Pancreas (tissue), 10 donors: ENCODE measurements at regions not wholly inside any gene's neighbourhood (a gene's known extent, or its start where the extent isn't known, plus 50 kb on each side); places are given as distances from the start of the nearest gene placed in this dataset.

Source experiments
- ATAC-seq, 4 donors: fragments of 200-7000 bp; cut with Tn5 transposase; one replicate each; pipeline versions ENCODE4 v1.8.0 to v1.9.1; 2020; ENCODE audit warnings: mild to moderate bottlenecking in 4 of 4, moderate library complexity in 4 of 4
- DNase-seq, 6 donors: peaks; one replicate each; pipeline ENCODE4 v3.0.0-alpha.2; 2020
- FAIRE-seq: peaks from 2 replicates; lab custom pipeline; 2012; peaks lifted over from hg19 to GRCh38; lab: Jason Lieb, UNC
- H3K27ac ChIP-seq, 4 donors: fragments of 200-600 bp; sonication (generic); 1 replicate in 3 of 4; 2 replicates in 1 of 4; pipeline versions ENCODE4 v1.5.0 to v1.8.0; 2020
- H3K27me3 ChIP-seq, 4 donors: fragments of 200-600 bp; one replicate each; pipeline ENCODE4 v1.8.0; 2021
- H3K36me3 ChIP-seq, 3 donors: fragments of 200-600 bp; sonication (generic) in 1 of 3; one replicate each; pipeline versions ENCODE4 v1.5.0 to v1.8.0; 2020 to 2021
- H3K4me1 ChIP-seq, 3 donors: fragments of 200-600 bp; one replicate each; pipeline ENCODE4 v1.8.0; 2021
- H3K4me3 ChIP-seq, 4 donors: fragments of 200-600 bp; sonication (generic) in 2 of 4; one replicate each; pipeline versions ENCODE4 v1.5.0 to v1.8.0; 2020 to 2021
- H3K9me3 ChIP-seq, 4 donors: fragments of 200-600 bp; one replicate each; pipeline ENCODE4 v1.8.0; 2021
- WGBS, 2 donors: extraction: QIAGEN DNeasy Blood & Tissue Kit; methylation state at CpG; one replicate each; pipeline ENCODE4 v1.1.7; 2013; 5-methylcytosine and 5-hydroxymethylcytosine counted together
- intact Hi-C, 3 donors: fragments of 100-400 bp; cut with DNase I; formaldehyde crosslinking; loops; one replicate each; pipeline versions ENCODE4 v1.11.1 to v1.14.2; 2022
- TF ChIP-seq, protein P1 (sequence below), 4 donors: fragments of 200-600 bp; sonication (generic) in 3 of 4; IDR thresholded peaks; one replicate each; pipeline versions ENCODE4 v1.5.0 to v1.8.0; 2021; ENCODE audit warnings: antibody characterized with exemption in 4 of 4
- donor health status: healthy with polysubstance abuse.
- donor health status: DM: no; HTN: no; CAD: no; lungs with moderate emphysema.
- donor health status: DM: no; HTN: no; CAD: no.
- donor health status: control.
- donor health status: control.
- donor health status: Bipolar disorder and iron deficiency.
- donor health status: DM: yes; HTN: yes; CAD: no.
- donor health status: DM: no; HTN: no; CAD: no.
- donor health status: DM: no; HTN: no; CAD: no.
- donor health status: DM: yes; HTN: yes; CAD: no.

DNA sequence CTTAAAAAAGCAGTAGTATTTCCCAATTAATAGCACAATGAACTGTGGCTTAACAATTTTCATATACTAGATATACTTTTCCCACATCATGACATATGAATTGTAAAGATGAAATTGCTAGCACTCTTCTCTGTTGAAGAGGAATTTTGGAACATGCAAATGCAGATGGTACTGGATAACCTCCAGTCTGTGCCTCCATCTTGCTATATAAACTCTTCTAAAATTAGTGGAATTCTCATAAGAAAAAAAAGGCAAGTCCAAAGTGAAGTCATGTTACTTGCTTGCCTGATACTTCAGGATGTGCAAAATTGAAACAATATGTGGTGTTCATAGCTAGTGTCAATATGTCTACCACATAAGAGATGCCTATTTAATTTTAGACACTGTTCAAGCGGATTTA, 570.2 kb upstream of the POM121L12 start:
- no peaks in the 10 kb centered on the region for H3K36me3 ChIP-seq
- no peaks in the 10 kb centered on the region for H3K27me3 ChIP-seq
- TF ChIP-seq, protein P1, sequence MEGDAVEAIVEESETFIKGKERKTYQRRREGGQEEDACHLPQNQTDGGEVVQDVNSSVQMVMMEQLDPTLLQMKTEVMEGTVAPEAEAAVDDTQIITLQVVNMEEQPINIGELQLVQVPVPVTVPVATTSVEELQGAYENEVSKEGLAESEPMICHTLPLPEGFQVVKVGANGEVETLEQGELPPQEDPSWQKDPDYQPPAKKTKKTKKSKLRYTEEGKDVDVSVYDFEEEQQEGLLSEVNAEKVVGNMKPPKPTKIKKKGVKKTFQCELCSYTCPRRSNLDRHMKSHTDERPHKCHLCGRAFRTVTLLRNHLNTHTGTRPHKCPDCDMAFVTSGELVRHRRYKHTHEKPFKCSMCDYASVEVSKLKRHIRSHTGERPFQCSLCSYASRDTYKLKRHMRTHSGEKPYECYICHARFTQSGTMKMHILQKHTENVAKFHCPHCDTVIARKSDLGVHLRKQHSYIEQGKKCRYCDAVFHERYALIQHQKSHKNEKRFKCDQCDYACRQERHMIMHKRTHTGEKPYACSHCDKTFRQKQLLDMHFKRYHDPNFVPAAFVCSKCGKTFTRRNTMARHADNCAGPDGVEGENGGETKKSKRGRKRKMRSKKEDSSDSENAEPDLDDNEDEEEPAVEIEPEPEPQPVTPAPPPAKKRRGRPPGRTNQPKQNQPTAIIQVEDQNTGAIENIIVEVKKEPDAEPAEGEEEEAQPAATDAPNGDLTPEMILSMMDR (IDR thresholded peaks at IDR 0.05), result no peak
- no peak for ATAC-seq
- no peaks in the 10 kb centered on the region for H3K4me1 ChIP-seq
- WGBS, 2 donors, result 36 to 62% methylated on average over 1 of the region's 1 CpG
- H3K27ac ChIP-seq, result no peak overlapping the region
- no peak overlapping the region for H3K4me3 ChIP-seq
- intact Hi-C loops, result no loop called here
- no peaks in the 10 kb centered on the region for H3K9me3 ChIP-seq
- no peak for DNase-seq
- no peak for FAIRE-seq

GRCh38 chr7:52463341-52463740, 572.1 kb upstream of the POM121L12 start:
- Histone ChIP-seq H3K4me3 (no peak overlapping the region), H3K27me3 (no peaks in the 10 kb centered on the region), H3K36me3 (no peaks in the 10 kb centered on the region), H3K27ac (no peak overlapping the region), H3K4me1 (no peaks in the 10 kb centered on the region), H3K9me3 (no peaks in the 10 kb centered on the region)
- WGBS, 2 donors, result 49 to 60% methylated on average over 3 of the region's 3 CpGs
- TF ChIP-seq, protein P1 (IDR thresholded peaks at IDR 0.05), result no peak
- FAIRE-seq, result no peak
- ATAC-seq, result no peak
- intact Hi-C loops, result no loop called here
- DNase-seq, result no peak

- WGBS, 2 donors, result 56 to 77% methylated on average over 3 of the region's 3 CpGs
- no peak for ATAC-seq
Observed at GRCh38 chr7:52462474-52462873, 573.0 kb upstream of the POM121L12 start.

GRCh38 chr7:52455571-52455970, 579.9 kb upstream of the POM121L12 start:
- TF ChIP-seq, protein P1 (IDR thresholded peaks at IDR 0.05), result no peak
- Histone ChIP-seq H3K4me3 (no peak overlapping the region), H3K27ac (no peak overlapping the region), H3K4me1 (no peaks in the 10 kb centered on the region), H3K9me3 (no peaks in the 10 kb centered on the region), H3K27me3 (no peaks in the 10 kb centered on the region), H3K36me3 (no peaks in the 10 kb centered on the region)
- FAIRE-seq (no peak), DNase-seq (no peak), ATAC-seq (no peak)
- intact Hi-C loops, result no loop called here
- 74 to 83% methylated on average over 8 of the region's 8 CpGs for WGBS, 2 donors

More at GRCh38 chr7:52462474-52462873, 573.0 kb upstream of the POM121L12 start:
- no peak for DNase-seq
- no peak overlapping the region for H3K4me3 ChIP-seq
- intact Hi-C loops, result no loop called here
- H3K4me1 ChIP-seq, result no peaks in the 10 kb centered on the region
- no peaks in the 10 kb centered on the region for H3K9me3 ChIP-seq
- no peak overlapping the region for H3K27ac ChIP-seq
- no peaks in the 10 kb centered on the region for H3K36me3 ChIP-seq
- H3K27me3 ChIP-seq, result no peaks in the 10 kb centered on the region
- no peak for FAIRE-seq
- TF ChIP-seq, protein P1 (IDR thresholded peaks at IDR 0.05), result no peak

GRCh38 chr7:52450816-52451215, 584.6 kb upstream of the POM121L12 start:
- 44 to 51% methylated on average over 3 of the region's 3 CpGs for WGBS, 2 donors
- no peaks in the 10 kb centered on the region for H3K9me3 ChIP-seq
- ATAC-seq, result no peak

More at GRCh38 chr7:52450816-52451215, 584.6 kb upstream of the POM121L12 start:
- TF ChIP-seq, protein P1 (IDR thresholded peaks at IDR 0.05), result no peak
- DNase-seq, result no peak
- H3K4me3 ChIP-seq, result no peak overlapping the region
- H3K27ac ChIP-seq, result no peak overlapping the region
- FAIRE-seq, result no peak
- intact Hi-C loops, result no loop called here
- H3K36me3 ChIP-seq, result no peaks in the 10 kb centered on the region
- no peaks in the 10 kb centered on the region for H3K4me1 ChIP-seq
- no peaks in the 10 kb centered on the region for H3K27me3 ChIP-seq
